Adrenal gland (tissue), 5 donors: ENCODE measurements at regions not wholly inside any gene's neighbourhood (a gene's known extent, or its start where the extent isn't known, plus 50 kb on each side); places are given as distances from the start of the nearest gene placed in this dataset.

Experiments
- CTCF ChIP-seq, 6 experiments: fragments of 450-650 bp in 4 of 6; fragments of 200-600 bp in 2 of 6; sonication (generic) in 1 of 6; IDR thresholded peaks; 1 replicate in 5 of 6; 2 replicates in 1 of 6; pipeline versions ENCODE4 v1.5.1 to v1.8.0; 2016 to 2021; ENCODE audit warnings: antibody characterized with exemption in 6 of 6, mild to moderate bottlenecking in 2 of 6, moderate library complexity in 1 of 6
- POLR2A ChIP-seq, 2 donors: fragments of 450-650 bp; IDR thresholded peaks; one replicate each; pipeline ENCODE4 v1.6.1; 2017; ENCODE audit warnings: antibody characterized with exemption in 2 of 2, mild to moderate bottlenecking in 2 of 2, moderate library complexity in 1 of 2
- donor health status: DM: no; HTN: no; CAD: no.

GRCh38 chr2:78561876-78562275 lies 463.6 kb upstream of the REG3G start:
- TF ChIP-seq CTCF (IDR thresholded peaks at IDR 0.05), result no peak
- TF ChIP-seq POLR2A (IDR thresholded peaks at IDR 0.05), result no peak
